ENCODE measurements at regions not wholly inside any gene's neighbourhood (a gene's known extent, or its start where the extent isn't known, plus 50 kb on each side); places are given as distances from the start of the nearest gene placed in this dataset.

DNA sequence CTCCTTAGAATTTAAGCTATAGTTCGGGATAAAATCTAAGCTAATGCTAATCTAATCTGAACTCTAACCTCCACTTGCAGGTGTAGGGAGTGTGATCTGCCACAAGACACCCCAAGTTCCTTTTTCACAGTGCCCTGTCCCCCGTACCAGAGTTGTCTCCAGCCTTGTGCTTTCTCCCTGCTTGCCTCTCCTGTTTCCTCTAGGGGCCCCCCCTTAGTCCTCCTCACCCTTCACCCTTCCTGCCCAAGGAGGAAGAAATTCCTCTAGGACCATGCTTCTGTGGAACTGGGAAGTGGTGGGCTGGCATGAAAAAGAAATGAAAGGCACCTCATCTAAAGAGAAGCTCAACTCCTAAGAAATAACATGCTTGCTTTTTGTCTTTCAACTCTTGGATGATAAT is 50.2 kb upstream of the BCL9 start:
- Histone ChIP-seq H3K27ac (no peak overlapping the region), H3K36me3 (no peaks in the 10 kb centered on the region), H3K4me3 (no peak overlapping the region), H3K9me3 (no peaks in the 10 kb centered on the region), H3K27me3 (no peaks in the 10 kb centered on the region), H3K4me1 (no peaks in the 10 kb centered on the region)
- intact Hi-C loops (cut with DNase I), result loop anchor here in 1 of 3 donors (10.0 kb wide), 1 partner anchor 134 kb away; no protein-coding TSS in a partner anchor
- ATAC-seq (no peak), DNase-seq (no peak), FAIRE-seq (no peak)
- 16 to 71% methylated on average over 2 of the region's 2 CpGs for WGBS, 2 donors
- TF ChIP-seq, protein P1, sequence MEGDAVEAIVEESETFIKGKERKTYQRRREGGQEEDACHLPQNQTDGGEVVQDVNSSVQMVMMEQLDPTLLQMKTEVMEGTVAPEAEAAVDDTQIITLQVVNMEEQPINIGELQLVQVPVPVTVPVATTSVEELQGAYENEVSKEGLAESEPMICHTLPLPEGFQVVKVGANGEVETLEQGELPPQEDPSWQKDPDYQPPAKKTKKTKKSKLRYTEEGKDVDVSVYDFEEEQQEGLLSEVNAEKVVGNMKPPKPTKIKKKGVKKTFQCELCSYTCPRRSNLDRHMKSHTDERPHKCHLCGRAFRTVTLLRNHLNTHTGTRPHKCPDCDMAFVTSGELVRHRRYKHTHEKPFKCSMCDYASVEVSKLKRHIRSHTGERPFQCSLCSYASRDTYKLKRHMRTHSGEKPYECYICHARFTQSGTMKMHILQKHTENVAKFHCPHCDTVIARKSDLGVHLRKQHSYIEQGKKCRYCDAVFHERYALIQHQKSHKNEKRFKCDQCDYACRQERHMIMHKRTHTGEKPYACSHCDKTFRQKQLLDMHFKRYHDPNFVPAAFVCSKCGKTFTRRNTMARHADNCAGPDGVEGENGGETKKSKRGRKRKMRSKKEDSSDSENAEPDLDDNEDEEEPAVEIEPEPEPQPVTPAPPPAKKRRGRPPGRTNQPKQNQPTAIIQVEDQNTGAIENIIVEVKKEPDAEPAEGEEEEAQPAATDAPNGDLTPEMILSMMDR (IDR thresholded peaks at IDR 0.05), result no peak
